K562 (cell line): ENCODE measurements at regions not wholly inside any gene's neighbourhood (a gene's known extent, or its start where the extent isn't known, plus 50 kb on each side); places are given as distances from the start of the nearest gene placed in this dataset.

Source experiments
- ATAC-seq: fragments of 200-7000 bp; cut with Tn5 transposase; 3 replicates; pipeline ENCODE4 v1.9.1; 2020; ENCODE audit warnings: moderate library complexity
- BruUV-seq: library from RNA; stranded (reverse); fragments of 400-500 nt; replicated peaks from 2 replicates; lab custom pipeline; 2021; lab: Mats Ljungman, UMichigan
- CTCF ChIA-PET: fragments of 300-600 bp; formaldehyde crosslinking; extraction: SDS; loops from one replicate; lab custom pipeline; 2021; ENCODE audit warnings: low intra/inter-chr PET ratio; lab: Yijun Ruan, JAX
- POLR2A ChIA-PET: fragments of 300-600, 350-650 bp; sonication (Branson Sonifier 250); formaldehyde crosslinking; extraction: SDS; loops from one replicate; lab custom pipeline; 2021; ENCODE audit warnings: antibody characterized with exemption, inconsistent platforms; lab: Yijun Ruan, JAX
- DNase-seq, 4 experiments: peaks; one replicate each; pipeline versions ENCODE4 v3.0.0 to v3.0.0-alpha.2; 2011 to 2018; ENCODE audit warnings: low spot score in 3 of 4, mixed read lengths in 3 of 4; ENCODE audit errors: extremely low read depth in 1 of 4
- FAIRE-seq: peaks from 2 replicates; lab custom pipeline; 2011; peaks lifted over from hg19 to GRCh38; lab: Jason Lieb, UNC
- H2AFZ ChIP-seq: 2 replicates; pipeline ENCODE4 v1.6.0; 2011; ENCODE audit warnings: low read depth, low read length, control low read depth, inconsistent platforms
- H3K27ac ChIP-seq: fragments of 200-600 bp; 3 replicates; pipeline ENCODE4 v1.8.0; 2011; ENCODE audit warnings: low read depth, mild to moderate bottlenecking, control low read depth, inconsistent platforms, low read length, moderate library complexity, mixed read lengths; ENCODE audit errors: extremely low read depth
- H3K27me3 ChIP-seq, 2 experiments: fragments of 300-600 bp in 1 of 2; 2 replicates in 1 of 2; 3 replicates in 1 of 2; pipeline versions ENCODE4 v1.6.0 to v1.8.0; 2011; ENCODE audit warnings: inconsistent platforms in 2 of 2, low read length in 2 of 2, mild to moderate bottlenecking in 1 of 2, mixed read lengths in 1 of 2, moderate library complexity in 1 of 2; ENCODE audit not compliant: control insufficient read depth in 2 of 2, insufficient read depth in 2 of 2
- H3K36me3 ChIP-seq: fragments of 300-600 bp; 3 replicates; pipeline ENCODE4 v1.8.0; 2011; ENCODE audit warnings: mild to moderate bottlenecking, low read length, inconsistent platforms; ENCODE audit not compliant: control insufficient read depth, insufficient read depth
- H3K4me1 ChIP-seq, 2 experiments: fragments of 200-600 bp in 1 of 2; replicated peaks in 1 of 2; 2 replicates in 1 of 2; 3 replicates in 1 of 2; pipeline versions ENCODE4 v1.5.1 to v1.8.0; 2011; ENCODE audit warnings: inconsistent platforms in 2 of 2, low read length in 2 of 2, mild to moderate bottlenecking in 1 of 2, mixed read lengths in 1 of 2, moderate library complexity in 1 of 2; ENCODE audit not compliant: control insufficient read depth in 2 of 2, insufficient read depth in 2 of 2
- H3K4me2 ChIP-seq: 2 replicates; pipeline ENCODE4 v1.6.1; 2011; ENCODE audit warnings: low read length, control low read depth, inconsistent platforms, mixed read lengths; ENCODE audit not compliant: insufficient read depth
- H3K4me3 ChIP-seq: fragments of 200-600 bp; sonication (generic), shearing (Covaris generic); 2 replicates; pipeline ENCODE4 v1.5.1; 2016; ENCODE audit warnings: control low read depth, inconsistent platforms
- H3K79me2 ChIP-seq: fragments of 200-600 bp; 3 replicates; pipeline ENCODE4 v1.8.0; 2011; ENCODE audit warnings: low read length, inconsistent platforms; ENCODE audit not compliant: control insufficient read depth, insufficient read depth
- H3K9ac ChIP-seq, 2 experiments: 2 replicates each; pipeline versions ENCODE4 v1.6.0 to v1.6.1; 2011; ENCODE audit warnings: low read depth in 2 of 2, low read length in 2 of 2, control low read depth in 1 of 2, inconsistent platforms in 1 of 2, mild to moderate bottlenecking in 1 of 2, mixed read lengths in 1 of 2; ENCODE audit not compliant: insufficient read depth in 1 of 2
- H3K9me1 ChIP-seq: one replicate; pipeline ENCODE4 v1.6.0; 2011; ENCODE audit warnings: inconsistent platforms, mild to moderate bottlenecking, low read length, moderate library complexity; ENCODE audit not compliant: control insufficient read depth, insufficient read depth
- H3K9me3 ChIP-seq: replicated peaks from 2 replicates; pipeline ENCODE4 v1.5.1; 2011; ENCODE audit warnings: low read depth, low read length, inconsistent platforms; ENCODE audit not compliant: control insufficient read depth, insufficient read depth
- H4K20me1 ChIP-seq: replicated peaks from 2 replicates; pipeline ENCODE4 v1.6.1; 2011; ENCODE audit warnings: low read length, inconsistent platforms, mixed read lengths; ENCODE audit not compliant: control insufficient read depth, insufficient read depth
- CBX2 ChIP-seq: fragments of 200-600 bp; sonication (generic); IDR thresholded peaks from one replicate; pipeline ENCODE4 v1.6.1; 2012; ENCODE audit warnings: mild to moderate bottlenecking, low read length, inconsistent platforms; ENCODE audit not compliant: insufficient read depth, poor library complexity, severe bottlenecking
- DIDO1 ChIP-seq: fragments of 450-650 bp; IDR thresholded peaks from 2 replicates; pipeline ENCODE4 v1.6.1; 2016; ENCODE audit warnings: low read depth, missing biosample characterization, missing genetic modification characterization
- ESRRB ChIP-seq: fragments of 250-450 bp; sonication (Bioruptor Pico); IDR thresholded peaks from 2 replicates; pipeline ENCODE4 v1.5.0; 2020; ENCODE audit warnings: mild to moderate bottlenecking, moderate library complexity, borderline replicate concordance
- FOSL1 ChIP-seq: fragments of 200-800 bp; sonication (Bioruptor generic); conservative IDR thresholded peaks from 2 replicates; pipeline ENCODE4 v1.6.1; 2016; ENCODE audit warnings: missing genetic modification characterization, missing compliant biosample characterization
- MCM2 ChIP-seq: fragments of 450-650 bp; IDR thresholded peaks from 2 replicates; pipeline ENCODE4 v1.6.1; 2017; ENCODE audit warnings: low read depth, mild to moderate bottlenecking
- SIRT6 ChIP-seq: IDR thresholded peaks from one replicate; pipeline ENCODE4 v1.6.1; 2012; ENCODE audit warnings: low read depth, mild to moderate bottlenecking, control low read depth, inconsistent platforms, low read length, moderate library complexity
- SIX5 ChIP-seq, 2 experiments: IDR thresholded peaks; 2 replicates each; pipeline ENCODE4 v1.6.1; 2011; ENCODE audit warnings: low read length in 2 of 2, borderline replicate concordance in 1 of 2, low read depth in 1 of 2, mild to moderate bottlenecking in 1 of 2, moderate library complexity in 1 of 2; ENCODE audit not compliant: insufficient read depth in 1 of 2
- SMARCC2 ChIP-seq: fragments of 450-650 bp; IDR thresholded peaks from 2 replicates; pipeline ENCODE4 v1.6.1; 2017; ENCODE audit warnings: antibody characterized with exemption, moderate library complexity, mild to moderate bottlenecking, low read depth
- TEAD4 ChIP-seq, 2 experiments: sonication (generic) in 1 of 2; formaldehyde crosslinking in 1 of 2; IDR thresholded peaks; 2 replicates each; pipeline versions ENCODE4 v1.6.1 to v1.8.0; 2012 to 2022; ENCODE audit warnings: borderline replicate concordance in 1 of 2, inconsistent platforms in 1 of 2, low read length in 1 of 2, mild to moderate bottlenecking in 1 of 2, missing genetic modification reagents in 1 of 2
- ZNF174 ChIP-seq: fragments of 250-450 bp; sonication (Bioruptor Pico); IDR thresholded peaks from 2 replicates; pipeline ENCODE4 v1.4.0; 2020; ENCODE audit warnings: mild to moderate bottlenecking
- ZNF263 ChIP-seq: sonication (generic); formaldehyde crosslinking; IDR thresholded peaks from 2 replicates; pipeline ENCODE4 v1.8.0; 2022; ENCODE audit warnings: mild to moderate bottlenecking, missing genetic modification reagents, borderline replicate concordance
- WGBS: fragments of 100-300 bp; shearing (Covaris generic); methylation state at CpG from one replicate; pipeline ENCODE4 v1.1.6; 2016; ENCODE audit warnings: low coverage, mixed read lengths; ENCODE audit not compliant: insufficient coverage; ENCODE audit errors: missing lambda C conversion rate; 5-methylcytosine and 5-hydroxymethylcytosine counted together
- in situ Hi-C: fragments of 300-500 bp; cut with MboI; formaldehyde crosslinking; loops from 4 replicates; pipeline ENCODE4 v1.15.0; 2018; ENCODE audit warnings: inconsistent platforms, mixed read lengths
- intact Hi-C: fragments of 100-400 bp; cut with micrococcal nuclease; formaldehyde crosslinking; loops from 2 replicates; pipeline ENCODE4 v1.14.2; 2022
- TF ChIP-seq, protein P1 (sequence below): fragments of 450-650 bp; formaldehyde crosslinking; IDR thresholded peaks from 2 replicates; pipeline ENCODE4 v1.4.0; 2022; ENCODE audit warnings: mild to moderate bottlenecking, moderate library complexity
- TF ChIP-seq, protein P2 (sequence below): IDR thresholded peaks from 3 replicates; pipeline ENCODE4 v1.6.1; 2011; ENCODE audit warnings: borderline replicate concordance, mild to moderate bottlenecking; ENCODE audit not compliant: insufficient read length, insufficient read depth

DNA sequence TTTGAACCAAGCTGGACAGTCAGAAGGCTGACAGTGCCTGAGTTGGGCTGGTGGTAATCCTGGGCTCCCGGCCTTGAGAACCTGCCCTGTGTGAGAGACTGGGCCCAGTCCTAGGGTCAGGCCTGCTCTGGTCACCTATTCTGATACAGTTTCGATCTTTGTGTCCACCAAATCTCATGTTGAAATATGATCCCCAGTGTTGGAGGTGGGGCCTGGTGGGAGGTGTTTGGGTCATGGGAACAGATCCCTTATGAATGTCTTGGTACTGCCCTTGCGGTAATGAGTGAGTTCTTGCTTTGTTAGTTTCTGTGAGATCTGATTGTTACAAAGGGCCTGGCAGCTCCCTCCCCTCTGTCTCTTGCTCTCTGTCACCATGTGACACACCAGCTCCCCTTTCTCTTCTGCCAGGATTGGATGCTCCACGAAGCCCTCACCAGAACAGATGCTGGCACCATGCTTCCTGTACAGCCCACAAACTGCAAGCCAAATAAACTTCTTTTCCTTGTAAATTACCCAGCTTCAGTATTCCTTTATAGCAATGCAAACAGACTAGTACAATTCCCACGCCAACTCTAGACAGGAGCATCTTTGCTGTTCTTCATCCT lies 111.8 kb upstream of the ZNF438 start:
- H3K9me1 ChIP-seq = no peaks in the 10 kb centered on the region
- no peak for DNase-seq
- TF ChIP-seq TEAD4 (IDR thresholded peaks at IDR 0.05; ENCODE audit: low read length) (no peak), TEAD4 (CRISPR knock-in tag; IDR thresholded peaks at IDR 0.05; ENCODE audit: borderline replicate concordance) (no peak), SIX5 (IDR thresholded peaks at IDR 0.05; ENCODE audit: borderline replicate concordance in 1 of 2, insufficient read depth in 1 of 2, low read depth in 1 of 2, low read length in 2 of 2) (no peak), SIRT6 (no peak)
- no peak for FAIRE-seq
- WGBS = 27% methylated on average over 5 of the region's 5 CpGs
- no peaks in the 10 kb centered on the region for H3K79me2 ChIP-seq
- no peak overlapping the region for H3K9ac ChIP-seq
- no peak for ATAC-seq
- H3K4me2 ChIP-seq = no peak overlapping the region
- H4K20me1 ChIP-seq = no peaks in the 10 kb centered on the region
- H3K4me1 ChIP-seq = no peaks in the 10 kb centered on the region; a peak in 1 of 5 replicates
- no peak overlapping the region for H3K27ac ChIP-seq
- H3K27me3 ChIP-seq = peaks cover 10 to 15% of the 10 kb centered on the region in 2 experiments; a peak in 4 of 5 replicates
- intact Hi-C loops (no loop called here), in situ Hi-C loops (no loop called here)
- no peaks in the 10 kb centered on the region for H3K36me3 ChIP-seq
- CTCF ChIA-PET = no interaction called here
- no peak overlapping the region for H2AFZ ChIP-seq
- no peak overlapping the region for H3K4me3 ChIP-seq
- H3K9me3 ChIP-seq = no peaks in the 10 kb centered on the region
- no TSS peak for BruUV-seq
- POLR2A ChIA-PET = interaction anchor here (0.7 kb wide), 1 partner anchor 207 kb away, joined by 3 read pairs; no protein-coding TSS in a partner anchor

- no peak for ATAC-seq
- no peak overlapping the region for H3K4me2 ChIP-seq
- FAIRE-seq = no peak
- in situ Hi-C loops (no loop called here), intact Hi-C loops (no loop called here)
- no peaks in the 10 kb centered on the region; a peak in 1 of 5 replicates for H3K4me1 ChIP-seq
- 12% methylated on average over 5 of the region's 5 CpGs for WGBS
- H3K9me1 ChIP-seq = no peaks in the 10 kb centered on the region
- no peaks in the 10 kb centered on the region for H3K79me2 ChIP-seq
- H3K36me3 ChIP-seq = no peaks in the 10 kb centered on the region
- H3K9me3 ChIP-seq = no peaks in the 10 kb centered on the region
- no peak overlapping the region for H3K4me3 ChIP-seq
- H4K20me1 ChIP-seq = no peaks in the 10 kb centered on the region
- H2AFZ ChIP-seq = no peak overlapping the region
- H3K27me3 ChIP-seq = peaks cover 10 to 15% of the 10 kb centered on the region in 2 experiments; a peak in 4 of 5 replicates
- H3K9ac ChIP-seq = no peak overlapping the region
- CTCF ChIA-PET = no interaction called here
- no peak for DNase-seq
- POLR2A ChIA-PET = no interaction called here
- no peak overlapping the region for H3K27ac ChIP-seq
- no TSS peak for BruUV-seq
- TF ChIP-seq, protein P1, sequence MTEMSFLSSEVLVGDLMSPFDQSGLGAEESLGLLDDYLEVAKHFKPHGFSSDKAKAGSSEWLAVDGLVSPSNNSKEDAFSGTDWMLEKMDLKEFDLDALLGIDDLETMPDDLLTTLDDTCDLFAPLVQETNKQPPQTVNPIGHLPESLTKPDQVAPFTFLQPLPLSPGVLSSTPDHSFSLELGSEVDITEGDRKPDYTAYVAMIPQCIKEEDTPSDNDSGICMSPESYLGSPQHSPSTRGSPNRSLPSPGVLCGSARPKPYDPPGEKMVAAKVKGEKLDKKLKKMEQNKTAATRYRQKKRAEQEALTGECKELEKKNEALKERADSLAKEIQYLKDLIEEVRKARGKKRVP (CRISPR knock-in tag) = no peak
- TF ChIP-seq ZNF174 (CRISPR knock-in tag) (no peak), DIDO1 (tag) (no peak), MCM2 (no peak), CBX2 (no peak), SMARCC2 (no peak), ZNF263 (CRISPR knock-in tag) (no peak), FOSL1 (tag) (no peak), ESRRB (CRISPR knock-in tag) (no peak)
- TF ChIP-seq, protein P2, sequence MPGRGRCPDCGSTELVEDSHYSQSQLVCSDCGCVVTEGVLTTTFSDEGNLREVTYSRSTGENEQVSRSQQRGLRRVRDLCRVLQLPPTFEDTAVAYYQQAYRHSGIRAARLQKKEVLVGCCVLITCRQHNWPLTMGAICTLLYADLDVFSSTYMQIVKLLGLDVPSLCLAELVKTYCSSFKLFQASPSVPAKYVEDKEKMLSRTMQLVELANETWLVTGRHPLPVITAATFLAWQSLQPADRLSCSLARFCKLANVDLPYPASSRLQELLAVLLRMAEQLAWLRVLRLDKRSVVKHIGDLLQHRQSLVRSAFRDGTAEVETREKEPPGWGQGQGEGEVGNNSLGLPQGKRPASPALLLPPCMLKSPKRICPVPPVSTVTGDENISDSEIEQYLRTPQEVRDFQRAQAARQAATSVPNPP = no peak
Observed at GRCh38 chr10:31145986-31146385, 114.3 kb upstream of the ZNF438 start.
